SU-DHL-6 (cell line): ENCODE measurements at regions not wholly inside any gene's neighbourhood (a gene's known extent, or its start where the extent isn't known, plus 50 kb on each side); places are given as distances from the start of the nearest gene placed in this dataset.

Source experiments
- H2AFZ ChIP-seq: fragments of 200-600 bp; sonication (generic); 2 replicates; pipeline ENCODE4 v1.6.1; 2014; ENCODE audit warnings: low read depth, mild to moderate bottlenecking, moderate library complexity, mixed read lengths, antibody characterized with exemption, low read length; ENCODE audit not compliant: severe bottlenecking
- H3F3A ChIP-seq: fragments of 200-600 bp; shearing (Covaris generic); 2 replicates; pipeline ENCODE4 v1.6.0; 2016; ENCODE audit warnings: antibody characterized with exemption, mild to moderate bottlenecking; ENCODE audit not compliant: insufficient read depth
- H3K27ac ChIP-seq: fragments of 200-600 bp; sonication (generic); 2 replicates; pipeline ENCODE4 v1.5.1; 2016; ENCODE audit warnings: low read depth, mild to moderate bottlenecking, low read length, moderate library complexity, mixed read lengths
- H3K27me3 ChIP-seq: fragments of 200-600 bp; sonication (generic), shearing (Covaris generic); 2 replicates; pipeline ENCODE4 v1.6.0; 2014; ENCODE audit warnings: mild to moderate bottlenecking, low read length
- H3K36me3 ChIP-seq: fragments of 200-600 bp; sonication (generic); 2 replicates; pipeline ENCODE4 v1.6.1; 2014; ENCODE audit warnings: mild to moderate bottlenecking, low read length, mixed read lengths
- H3K4me2 ChIP-seq: fragments of 300-600, 200-600 bp; shearing (Covaris generic), sonication (generic); 2 replicates; pipeline ENCODE4 v1.6.0; 2014; ENCODE audit warnings: low read length, low read depth, mild to moderate bottlenecking; ENCODE audit not compliant: poor library complexity, severe bottlenecking
- H3K4me3 ChIP-seq: fragments of 200-600 bp; sonication (generic); 2 replicates; pipeline ENCODE4 v1.5.1; 2014; ENCODE audit warnings: antibody characterized with exemption, low read length, mild to moderate bottlenecking, mixed read lengths; ENCODE audit not compliant: insufficient read depth, poor library complexity, severe bottlenecking
- H3K79me2 ChIP-seq: fragments of 200-600 bp; sonication (generic); 2 replicates; pipeline ENCODE4 v1.6.1; 2014; ENCODE audit warnings: mild to moderate bottlenecking, low read length, moderate library complexity; ENCODE audit not compliant: insufficient read depth
- H3K9ac ChIP-seq: fragments of 200-600 bp; sonication (generic); 2 replicates; pipeline ENCODE4 v1.7.0; 2014; ENCODE audit warnings: mild to moderate bottlenecking, low read length
- H3K9me2 ChIP-seq: fragments of 200-600 bp; sonication (generic); replicated peaks from 2 replicates; pipeline ENCODE4 v1.6.1; 2014; ENCODE audit warnings: low read length; ENCODE audit not compliant: insufficient read depth
- H3K9me3 ChIP-seq: fragments of 200-600 bp; sonication (generic); 2 replicates; pipeline ENCODE4 v1.6.1; 2014; ENCODE audit warnings: low read length, mixed read lengths; ENCODE audit not compliant: insufficient read depth
- H4K20me1 ChIP-seq: fragments of 200-600 bp; sonication (generic); 2 replicates; pipeline ENCODE4 v1.6.1; 2014; ENCODE audit warnings: low read depth, mild to moderate bottlenecking, antibody characterized with exemption, low read length, moderate library complexity, mixed read lengths
- CTCF ChIP-seq: fragments of 200-600 bp; sonication (generic); IDR thresholded peaks from one replicate; pipeline ENCODE4 v1.5.1; 2017; ENCODE audit warnings: antibody characterized with exemption, mild to moderate bottlenecking, low read length, moderate library complexity; ENCODE audit not compliant: insufficient read depth, poor library complexity, severe bottlenecking
- EZH2phosphoT487 ChIP-seq: fragments of 200-600 bp; sonication (generic), shearing (Covaris generic); conservative IDR thresholded peaks from 2 replicates; pipeline ENCODE4 v1.6.1; 2018; ENCODE audit warnings: mild to moderate bottlenecking, antibody characterized with exemption, low read length, moderate library complexity, mixed read lengths

GRCh38 chr15:36329592-36329991 lies 249.8 kb upstream of the CDIN1 start:
- Histone ChIP-seq H4K20me1 (no peaks in the 10 kb centered on the region), H3F3A (no peaks in the 10 kb centered on the region), H3K27me3 (no peaks in the 10 kb centered on the region; the same call in 1 of the 2 replicates), H2AFZ (no peak overlapping the region), H3K9ac (no peak overlapping the region), H3K4me3 (no peak overlapping the region), H3K79me2 (no peaks in the 10 kb centered on the region), H3K9me2 (no peaks in the 10 kb centered on the region), H3K27ac (no peak overlapping the region), H3K36me3 (no peaks in the 10 kb centered on the region), H3K9me3 (no peaks in the 10 kb centered on the region), H3K4me2 (no peak overlapping the region)
- TF ChIP-seq EZH2phosphoT487 (no peak), CTCF (no peak)

GRCh38 chr15:36330598-36330997 lies 248.8 kb upstream of the CDIN1 start:
- no peaks in the 10 kb centered on the region for H4K20me1 ChIP-seq
- H3K27me3 ChIP-seq: no peaks in the 10 kb centered on the region
- H2AFZ ChIP-seq: no peak overlapping the region
- no peak for TF ChIP-seq CTCF
- no peak for TF ChIP-seq EZH2phosphoT487
- no peaks in the 10 kb centered on the region for H3K9me2 ChIP-seq
- H3K27ac ChIP-seq: no peak overlapping the region
- H3K4me2 ChIP-seq: no peak overlapping the region
- H3F3A ChIP-seq: no peaks in the 10 kb centered on the region
- H3K9me3 ChIP-seq: no peaks in the 10 kb centered on the region
- H3K36me3 ChIP-seq: no peaks in the 10 kb centered on the region
- no peak overlapping the region for H3K4me3 ChIP-seq
- no peak overlapping the region for H3K9ac ChIP-seq
- H3K79me2 ChIP-seq: no peaks in the 10 kb centered on the region

GRCh38 chr15:36331531-36332275 lies 247.7 kb upstream of the CDIN1 start:
- no peaks in the 10 kb centered on the region for H3K79me2 ChIP-seq
- H4K20me1 ChIP-seq: no peaks in the 10 kb centered on the region
- no peaks in the 10 kb centered on the region for H3K9me3 ChIP-seq
- no peak overlapping the region for H3K4me2 ChIP-seq
- no peak for TF ChIP-seq EZH2phosphoT487
- TF ChIP-seq CTCF: no peak
- no peak overlapping the region for H3K27ac ChIP-seq
- H2AFZ ChIP-seq: no peak overlapping the region
- H3F3A ChIP-seq: no peaks in the 10 kb centered on the region
- H3K27me3 ChIP-seq: no peaks in the 10 kb centered on the region
- no peaks in the 10 kb centered on the region for H3K9me2 ChIP-seq
- H3K9ac ChIP-seq: no peak overlapping the region
- H3K4me3 ChIP-seq: no peak overlapping the region
- H3K36me3 ChIP-seq: no peaks in the 10 kb centered on the region
